Lower leg skin (tissue), 3 donors: ENCODE measurements at regions not wholly inside any gene's neighbourhood (a gene's known extent, or its start where the extent isn't known, plus 50 kb on each side); places are given as distances from the start of the nearest gene placed in this dataset.

ENCODE experiments used
- POLR2A ChIP-seq, 2 donors: fragments of 450-650 bp; IDR thresholded peaks; one replicate each; pipeline ENCODE4 v1.6.1; 2016 to 2017; ENCODE audit warnings: antibody characterized with exemption in 2 of 2, mild to moderate bottlenecking in 1 of 2, moderate library complexity in 1 of 2
- TF ChIP-seq, protein P1 (sequence below), 3 donors: fragments of 450-650 bp; IDR thresholded peaks; one replicate each; pipeline ENCODE4 v1.5.1; 2016; ENCODE audit warnings: antibody characterized with exemption in 3 of 3, mild to moderate bottlenecking in 3 of 3, moderate library complexity in 2 of 3

- TF ChIP-seq, protein P1, sequence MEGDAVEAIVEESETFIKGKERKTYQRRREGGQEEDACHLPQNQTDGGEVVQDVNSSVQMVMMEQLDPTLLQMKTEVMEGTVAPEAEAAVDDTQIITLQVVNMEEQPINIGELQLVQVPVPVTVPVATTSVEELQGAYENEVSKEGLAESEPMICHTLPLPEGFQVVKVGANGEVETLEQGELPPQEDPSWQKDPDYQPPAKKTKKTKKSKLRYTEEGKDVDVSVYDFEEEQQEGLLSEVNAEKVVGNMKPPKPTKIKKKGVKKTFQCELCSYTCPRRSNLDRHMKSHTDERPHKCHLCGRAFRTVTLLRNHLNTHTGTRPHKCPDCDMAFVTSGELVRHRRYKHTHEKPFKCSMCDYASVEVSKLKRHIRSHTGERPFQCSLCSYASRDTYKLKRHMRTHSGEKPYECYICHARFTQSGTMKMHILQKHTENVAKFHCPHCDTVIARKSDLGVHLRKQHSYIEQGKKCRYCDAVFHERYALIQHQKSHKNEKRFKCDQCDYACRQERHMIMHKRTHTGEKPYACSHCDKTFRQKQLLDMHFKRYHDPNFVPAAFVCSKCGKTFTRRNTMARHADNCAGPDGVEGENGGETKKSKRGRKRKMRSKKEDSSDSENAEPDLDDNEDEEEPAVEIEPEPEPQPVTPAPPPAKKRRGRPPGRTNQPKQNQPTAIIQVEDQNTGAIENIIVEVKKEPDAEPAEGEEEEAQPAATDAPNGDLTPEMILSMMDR (IDR thresholded peaks at IDR 0.05): no peak
- TF ChIP-seq POLR2A (IDR thresholded peaks at IDR 0.05): no peak
These were observed 387.6 kb downstream of the ZEB2 start for GRCh38 chr2:144132357-144132756.
